ENCODE measurements at regions not wholly inside any gene's neighbourhood (a gene's known extent, or its start where the extent isn't known, plus 50 kb on each side); places are given as distances from the start of the nearest gene placed in this dataset.
A peak's percentile ranks its signal among the peaks of the same experiment; 100 is the strongest.
"Not testable (repeated sequence)": the region's sequence is repeated elsewhere in the genome, so short reads cannot be mapped to it uniquely, and the experiment has no call there.

DNA sequence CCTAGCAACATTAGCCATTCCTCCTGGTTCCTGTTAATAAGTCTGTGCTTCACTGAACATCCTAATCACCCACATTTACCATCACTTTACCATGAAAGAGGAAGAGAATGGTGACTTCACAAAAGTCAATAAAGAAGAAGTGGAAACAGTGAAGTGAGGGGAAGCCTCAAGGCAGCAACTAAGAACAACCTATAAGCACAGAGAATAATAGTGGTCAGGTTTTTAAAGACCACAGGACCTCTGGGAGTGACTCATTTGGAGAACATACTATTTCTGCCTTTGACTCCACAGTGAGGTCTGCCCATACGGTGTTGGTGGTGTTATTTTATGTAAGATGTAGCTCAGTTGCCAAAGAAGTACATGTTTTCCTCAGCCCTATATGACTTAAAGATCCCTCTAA lies 86.0 kb upstream of the TET2 start:
- DNase-seq: no peak

DNA sequence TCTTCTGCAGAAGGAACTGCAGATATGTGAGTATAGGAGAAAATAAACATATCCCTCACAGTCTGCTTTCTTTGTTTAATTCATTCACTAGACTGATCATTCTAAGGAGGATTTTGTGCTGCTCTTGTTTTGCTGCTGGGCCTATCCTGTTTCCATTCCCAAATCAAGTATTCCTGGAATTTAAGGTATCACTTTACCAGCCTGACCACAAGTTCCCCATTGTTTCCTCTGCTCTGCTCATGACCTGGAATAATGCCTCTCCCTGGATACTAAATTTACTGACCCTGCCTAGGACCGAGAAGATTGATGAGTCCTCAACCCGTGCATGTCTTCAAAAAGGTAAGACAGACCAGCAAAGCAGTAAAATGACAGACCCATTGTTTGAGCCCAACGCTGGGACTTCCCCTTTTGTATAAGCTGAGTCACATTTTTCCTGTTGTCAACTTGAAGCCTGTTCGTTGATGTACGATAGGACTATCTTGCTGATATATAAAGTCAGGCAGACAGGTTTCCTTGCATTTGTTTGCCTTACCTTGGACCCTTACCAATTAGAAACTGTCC lies 85.5 kb upstream of the TET2 start:
- peak; percentile 45 for DNase-seq

GRCh38 chr4:105061731-105062130 lies 84.9 kb upstream of the TET2 start:
- no peak for DNase-seq

DNA sequence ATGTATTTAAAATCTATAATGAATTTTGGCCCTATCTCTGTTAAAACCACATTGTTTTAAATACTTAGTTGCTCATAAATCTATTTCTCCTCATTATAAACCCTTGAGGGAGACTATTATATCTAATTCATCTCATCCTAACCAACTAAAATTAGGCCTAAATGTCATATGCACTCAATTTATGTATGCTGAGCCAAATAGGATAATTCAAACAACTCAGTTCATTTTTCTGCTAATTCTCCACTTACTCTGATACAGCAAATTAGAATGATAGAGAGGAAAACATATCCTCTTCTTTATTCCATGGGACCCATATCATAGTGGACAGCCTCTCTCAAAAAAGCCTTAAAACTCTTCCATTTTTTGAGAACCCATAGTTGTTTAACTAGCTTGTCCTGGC lies 80.3 kb upstream of the TET2 start:
- DNase-seq: no peak

DNA sequence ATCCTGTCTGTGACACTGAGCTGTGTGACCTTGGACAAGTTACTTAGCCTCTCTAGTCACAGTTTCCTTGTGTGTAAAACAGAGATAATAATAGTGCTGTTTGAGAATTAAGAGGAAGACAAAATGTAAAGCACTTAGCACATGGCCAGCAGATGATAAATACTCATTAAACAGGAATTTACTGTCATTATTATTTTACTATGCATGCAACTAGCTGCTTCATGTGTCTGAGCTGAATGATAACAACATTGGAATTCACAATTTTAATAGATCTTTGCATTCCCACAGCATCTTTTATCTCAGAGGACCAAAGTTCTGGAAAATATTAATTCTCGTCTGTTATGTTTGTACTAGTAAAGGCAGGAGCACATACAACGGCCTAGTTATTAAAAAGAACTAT lies 79.2 kb upstream of the TET2 start:
- no peak for DNase-seq

- DNase-seq: no peak
Observed at GRCh38 chr4:105067946-105068345, 78.7 kb upstream of the TET2 start.

- DNase-seq: peak; percentile 59
Observed at GRCh38 chr4:105068516-105068915, 78.2 kb upstream of the TET2 start.

DNA sequence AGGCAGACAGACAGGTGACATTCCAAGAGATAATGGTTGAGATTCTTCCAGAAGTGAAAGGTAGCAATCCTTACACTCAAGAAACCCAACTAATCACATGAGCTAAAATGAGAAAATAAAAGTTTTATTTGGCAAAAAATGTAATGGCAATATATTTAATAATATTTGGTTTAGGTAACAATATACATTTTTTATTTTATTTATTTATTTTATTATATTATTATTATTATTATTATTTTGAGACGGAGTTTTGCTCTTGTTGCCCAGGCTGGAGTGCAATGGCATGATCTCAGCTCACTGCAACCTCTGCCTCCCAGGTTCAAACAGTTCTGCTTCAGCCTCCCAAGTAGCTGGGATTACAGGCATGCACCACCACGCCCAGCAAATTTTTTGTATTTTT lies 74.6 kb upstream of the TET2 start:
- not testable (repeated sequence) for DNase-seq

DNA sequence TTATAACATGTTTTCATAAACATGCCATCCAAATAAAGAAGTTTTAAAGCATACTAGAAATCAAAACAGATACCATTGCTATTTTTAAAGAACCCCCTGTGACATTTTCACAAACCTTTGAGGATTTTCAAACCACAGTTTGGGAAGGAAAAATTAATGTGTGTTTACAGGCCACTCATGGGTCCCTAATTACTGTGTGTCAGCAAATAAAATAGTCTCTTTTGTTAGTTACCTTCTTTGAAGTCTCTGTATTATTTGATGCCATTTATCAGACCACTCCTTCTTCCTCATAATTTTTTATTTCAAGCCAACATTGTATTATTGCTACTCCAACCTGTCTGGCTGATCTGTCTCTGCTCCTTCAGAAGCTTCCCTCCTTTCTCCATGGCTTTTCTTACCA lies 72.6 kb upstream of the TET2 start:
- DNase-seq: no peak

GRCh38 chr4:105075045-105075444 lies 71.6 kb upstream of the TET2 start:
- no peak for DNase-seq

GRCh38 chr4:105088110-105088879 lies 58.4 kb upstream of the TET2 start:
- DNase-seq: peak; percentile 7

DNA sequence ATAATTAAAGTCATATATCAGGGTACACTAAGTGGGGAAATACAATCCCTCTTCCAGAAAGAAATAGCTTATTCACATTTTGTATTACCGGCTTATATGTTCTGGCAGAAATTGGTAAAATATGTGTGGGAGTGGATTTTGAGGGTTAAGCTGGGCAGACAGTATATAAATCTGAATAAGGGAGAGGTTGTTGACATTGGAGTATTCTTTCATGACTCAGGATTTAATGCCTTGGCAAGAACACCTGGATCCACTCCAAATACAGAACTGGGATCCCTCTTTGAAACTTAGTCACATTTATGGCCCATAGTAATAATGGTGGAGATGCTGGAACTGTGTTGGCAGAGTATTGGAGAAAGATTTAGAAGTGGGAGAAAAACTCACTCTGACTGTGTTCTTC lies 54.3 kb upstream of the TET2 start:
- peak; percentile 20 for DNase-seq

DNA sequence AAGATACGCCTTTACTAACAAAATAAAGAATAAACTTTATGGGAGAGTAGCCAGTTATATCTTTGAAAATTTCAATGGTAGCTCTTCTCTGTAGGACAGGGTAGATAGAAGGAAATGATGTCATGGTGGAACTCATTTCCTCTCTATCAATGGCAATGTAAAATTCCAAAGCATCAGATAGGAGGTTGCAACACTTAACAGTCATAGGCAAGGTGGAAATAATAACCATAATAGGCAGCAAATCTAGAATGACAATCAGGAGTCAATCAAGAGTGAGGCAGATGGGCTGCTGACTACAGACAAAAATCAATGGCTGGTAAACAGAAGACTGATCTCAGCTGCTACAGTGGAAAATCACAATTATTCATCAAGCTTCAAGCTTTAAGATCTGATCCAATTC lies 53.9 kb upstream of the TET2 start:
- DNase-seq: no peak

- DNase-seq: no peak
Observed at GRCh38 chr4:105093975-105094374, 52.7 kb upstream of the TET2 start.
